Astrocyte (in vitro differentiated cells and primary cell): ENCODE measurements at regions not wholly inside any gene's neighbourhood (a gene's known extent, or its start where the extent isn't known, plus 50 kb on each side); places are given as distances from the start of the nearest gene placed in this dataset.

ENCODE experiments used
- EZH2 ChIP-seq: IDR thresholded peaks from 2 replicates; pipeline ENCODE4 v1.6.1; 2012; ENCODE audit warnings: mild to moderate bottlenecking, low read length, inconsistent platforms; ENCODE audit not compliant: insufficient read depth
- TF ChIP-seq, protein P1 (sequence below): IDR thresholded peaks from 2 replicates; pipeline ENCODE4 v1.5.1; 2011; ENCODE audit warnings: low read depth, mild to moderate bottlenecking, inconsistent platforms, low read length, moderate library complexity; ENCODE audit not compliant: insufficient read depth

DNA sequence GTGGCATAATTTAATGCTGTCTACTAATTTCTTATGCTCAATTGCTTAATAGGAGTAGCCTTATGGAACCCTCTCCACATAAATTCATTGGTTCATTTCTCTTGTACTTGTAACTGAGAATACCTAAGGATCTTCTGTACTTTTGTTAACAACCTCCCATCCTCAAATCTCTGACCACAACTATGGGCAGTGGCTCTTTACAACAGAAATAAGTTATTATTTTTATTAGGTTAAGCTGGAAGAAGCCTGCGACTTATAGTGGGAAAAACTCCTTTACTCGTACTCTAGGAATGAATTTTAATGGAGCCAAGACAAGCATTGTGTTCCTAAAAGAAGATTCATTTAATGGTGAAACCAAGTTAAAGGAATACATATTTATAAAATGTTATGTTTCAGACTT is 337.1 kb upstream of the CTSO start:
- TF ChIP-seq, protein P1, sequence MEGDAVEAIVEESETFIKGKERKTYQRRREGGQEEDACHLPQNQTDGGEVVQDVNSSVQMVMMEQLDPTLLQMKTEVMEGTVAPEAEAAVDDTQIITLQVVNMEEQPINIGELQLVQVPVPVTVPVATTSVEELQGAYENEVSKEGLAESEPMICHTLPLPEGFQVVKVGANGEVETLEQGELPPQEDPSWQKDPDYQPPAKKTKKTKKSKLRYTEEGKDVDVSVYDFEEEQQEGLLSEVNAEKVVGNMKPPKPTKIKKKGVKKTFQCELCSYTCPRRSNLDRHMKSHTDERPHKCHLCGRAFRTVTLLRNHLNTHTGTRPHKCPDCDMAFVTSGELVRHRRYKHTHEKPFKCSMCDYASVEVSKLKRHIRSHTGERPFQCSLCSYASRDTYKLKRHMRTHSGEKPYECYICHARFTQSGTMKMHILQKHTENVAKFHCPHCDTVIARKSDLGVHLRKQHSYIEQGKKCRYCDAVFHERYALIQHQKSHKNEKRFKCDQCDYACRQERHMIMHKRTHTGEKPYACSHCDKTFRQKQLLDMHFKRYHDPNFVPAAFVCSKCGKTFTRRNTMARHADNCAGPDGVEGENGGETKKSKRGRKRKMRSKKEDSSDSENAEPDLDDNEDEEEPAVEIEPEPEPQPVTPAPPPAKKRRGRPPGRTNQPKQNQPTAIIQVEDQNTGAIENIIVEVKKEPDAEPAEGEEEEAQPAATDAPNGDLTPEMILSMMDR, result no peak
- no peak for TF ChIP-seq EZH2
